ENCODE measurements at regions not wholly inside any gene's neighbourhood (a gene's known extent, or its start where the extent isn't known, plus 50 kb on each side); places are given as distances from the start of the nearest gene placed in this dataset.
A peak's percentile ranks its signal among the peaks of the same experiment; 100 is the strongest.
"Not testable (repeated sequence)": the region's sequence is repeated elsewhere in the genome, so short reads cannot be mapped to it uniquely, and the experiment has no call there.

DNA sequence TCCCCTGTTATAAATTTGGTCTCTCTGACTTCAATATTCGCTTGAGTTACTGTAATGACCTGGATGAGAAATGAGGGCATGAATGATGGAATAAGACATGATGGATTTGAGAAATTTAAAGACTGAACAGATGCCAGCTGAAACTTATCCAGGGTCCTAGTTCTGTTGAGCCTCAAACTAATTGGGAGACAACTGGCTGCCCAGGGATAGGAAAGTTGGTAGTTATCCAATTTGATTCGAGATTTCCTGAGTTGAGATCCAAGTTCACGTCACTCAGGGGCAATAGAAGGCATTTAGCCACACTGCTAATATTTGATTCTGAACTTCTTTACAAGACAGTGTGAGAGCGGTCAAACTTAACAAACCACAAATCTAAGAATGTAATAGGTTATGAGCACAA lies 159.0 kb upstream of the CXCL13 start:
- no peak for DNase-seq (ENCODE audit: low spot score)

DNA sequence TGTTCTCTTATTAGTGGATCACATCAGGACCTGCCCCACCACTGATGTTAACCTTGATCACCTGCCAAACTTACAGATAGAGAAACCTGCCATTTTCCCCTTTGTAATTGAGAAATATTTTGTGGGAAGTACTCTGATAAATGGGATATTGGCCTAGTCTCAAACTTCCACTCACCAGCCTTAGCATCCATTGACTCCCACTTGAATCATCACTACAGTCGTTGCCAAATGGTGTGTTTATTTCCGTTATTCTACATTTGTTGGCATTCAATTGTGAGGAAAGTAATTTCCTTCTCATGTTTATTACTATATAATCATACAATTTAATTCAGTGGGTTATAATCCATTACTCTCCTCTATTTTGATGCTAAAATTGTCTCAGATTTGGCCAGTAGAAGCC lies 156.4 kb upstream of the CXCL13 start:
- DNase-seq (ENCODE audit: low spot score), result no peak

DNA sequence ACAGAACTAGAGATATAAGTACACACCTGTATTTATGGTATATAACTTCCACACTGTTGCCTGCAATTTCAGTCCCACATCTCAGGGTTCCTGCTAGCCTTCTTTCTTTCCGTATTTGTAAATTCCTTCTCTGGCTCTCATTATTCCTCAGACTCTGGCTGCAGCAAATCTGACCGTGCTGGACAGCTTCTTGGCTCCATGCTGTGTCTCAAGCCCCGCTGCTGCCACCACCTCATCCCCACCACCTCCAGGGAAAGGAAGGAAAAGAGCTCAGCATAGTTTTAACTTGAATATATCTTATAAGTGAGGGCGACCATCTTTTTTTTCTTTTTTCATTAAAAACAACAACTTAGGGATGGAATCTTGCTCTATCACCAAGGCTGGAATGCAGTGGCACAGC lies 155.6 kb upstream of the CXCL13 start:
- DNase-seq (ENCODE audit: low spot score), result no peak

DNA sequence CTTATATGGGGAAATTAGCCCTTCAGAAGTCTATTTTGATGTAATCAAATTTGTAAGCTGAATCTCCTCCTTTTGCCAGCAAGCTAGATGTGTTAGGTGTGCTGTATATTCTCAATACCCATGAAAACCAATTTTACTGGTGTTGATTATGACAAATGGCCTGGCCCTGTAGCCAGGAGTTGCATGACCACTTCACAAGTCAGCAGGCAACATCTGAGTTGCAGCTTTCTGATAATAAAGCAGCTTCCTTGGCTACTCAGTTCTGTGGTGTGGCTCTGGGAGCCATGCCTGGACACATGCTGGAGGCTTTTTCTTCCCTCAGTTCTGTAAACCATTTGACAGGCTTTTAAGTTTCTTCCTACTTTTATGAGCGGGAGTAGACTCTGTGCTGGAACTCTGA lies 154.1 kb upstream of the CXCL13 start:
- no peak for DNase-seq (ENCODE audit: low spot score)

DNA sequence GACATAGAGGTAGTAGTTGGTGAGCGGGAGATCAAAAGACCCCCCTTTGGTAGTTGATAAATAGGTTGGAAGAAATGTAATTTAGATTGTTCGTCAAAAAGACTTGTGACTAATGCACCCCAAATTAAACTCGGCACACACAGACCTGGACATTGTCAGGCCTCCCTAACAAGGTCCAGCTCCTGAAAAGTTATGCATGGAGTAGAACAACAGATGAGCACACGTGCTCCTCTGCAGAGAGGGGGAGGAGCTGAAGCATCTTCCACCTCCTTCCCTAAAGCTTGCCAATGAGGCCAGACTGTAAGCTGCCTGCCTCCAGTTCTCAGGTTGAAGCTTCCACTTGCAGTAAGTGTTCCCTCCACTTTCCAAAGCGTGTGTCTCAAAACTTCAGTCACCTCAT lies 153.5 kb upstream of the CXCL13 start:
- DNase-seq (ENCODE audit: low spot score), result not testable (repeated sequence)

DNA sequence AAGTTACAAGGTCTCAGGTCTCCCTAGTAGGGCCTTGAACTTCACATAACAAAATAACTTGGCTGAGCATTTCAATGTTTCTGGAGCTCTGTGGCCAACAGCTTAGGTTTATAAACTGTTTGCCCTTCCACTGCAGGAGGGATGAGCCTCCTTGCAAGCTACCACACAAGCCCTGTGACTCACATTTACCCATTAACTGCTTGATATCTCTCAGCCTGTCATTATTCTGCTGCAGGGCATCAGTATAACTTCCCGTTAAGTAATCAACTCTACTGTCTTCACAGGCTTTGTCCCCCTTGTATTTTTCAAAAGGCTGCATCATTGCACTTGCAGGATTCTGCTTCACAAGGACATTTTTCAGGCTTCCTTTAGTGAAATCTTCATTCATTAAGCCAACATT lies 151.7 kb upstream of the CXCL13 start:
- no peak for DNase-seq (ENCODE audit: low spot score)

DNA sequence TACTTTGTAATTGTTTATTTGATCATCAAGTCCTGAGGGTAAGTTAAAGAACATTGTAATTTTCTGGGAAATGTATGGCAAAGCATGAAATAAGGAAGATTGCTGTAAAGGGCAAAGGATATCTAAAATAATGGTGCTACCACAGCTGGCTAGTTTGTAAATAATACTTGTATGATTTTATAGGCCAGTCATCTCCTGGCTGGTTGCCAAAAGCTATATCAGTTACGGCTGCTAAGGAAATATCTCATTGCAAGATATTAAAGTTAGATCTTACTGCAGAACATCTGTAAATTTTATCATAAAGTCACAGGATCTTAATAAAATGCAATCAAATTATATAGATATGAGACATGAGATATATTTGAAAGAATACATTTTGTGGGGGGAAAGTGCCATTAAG lies 150.8 kb upstream of the CXCL13 start:
- DNase-seq (ENCODE audit: low spot score), result no peak

DNA sequence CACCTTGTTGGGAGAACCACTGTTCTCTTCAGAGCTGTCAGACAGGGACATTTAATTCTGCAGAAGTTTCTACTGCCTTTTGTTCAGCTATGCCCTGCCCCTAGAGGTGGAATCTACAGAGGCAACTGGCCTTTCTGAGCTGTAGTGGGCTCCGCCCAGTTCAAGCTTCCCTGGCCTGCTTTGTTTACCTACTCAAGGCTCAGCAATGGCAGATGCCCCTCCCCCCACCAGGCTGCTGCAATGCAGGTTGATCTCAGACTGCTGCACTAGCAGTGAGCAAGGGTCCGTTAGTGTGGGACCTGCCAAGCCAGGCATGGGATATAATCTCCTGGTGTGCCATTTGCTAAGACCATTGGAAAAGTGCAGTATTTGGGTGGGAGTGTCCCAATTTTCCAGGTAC lies 141.5 kb upstream of the CXCL13 start:
- not testable (repeated sequence) for DNase-seq (ENCODE audit: low spot score)

DNA sequence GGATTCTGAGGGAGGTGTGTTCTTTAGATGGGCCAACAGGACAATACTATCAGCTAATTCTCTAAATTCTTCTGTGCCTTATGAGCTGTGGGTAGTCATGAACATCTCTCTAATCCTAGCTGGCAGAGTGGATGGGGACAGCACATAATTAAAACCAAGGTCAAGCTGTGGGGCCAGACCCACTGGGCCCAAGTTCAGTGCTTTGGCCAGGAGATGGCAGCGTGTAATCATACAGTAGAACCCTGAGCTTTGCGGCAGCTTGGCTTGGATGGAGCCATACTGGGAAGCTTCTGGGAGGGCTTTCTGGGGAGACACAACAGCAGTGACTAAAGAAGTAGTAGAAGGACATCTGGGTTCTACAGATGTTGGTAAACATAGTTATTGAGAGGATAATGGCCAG lies 140.3 kb upstream of the CXCL13 start:
- peak; percentile 35 for DNase-seq (ENCODE audit: low spot score)

DNA sequence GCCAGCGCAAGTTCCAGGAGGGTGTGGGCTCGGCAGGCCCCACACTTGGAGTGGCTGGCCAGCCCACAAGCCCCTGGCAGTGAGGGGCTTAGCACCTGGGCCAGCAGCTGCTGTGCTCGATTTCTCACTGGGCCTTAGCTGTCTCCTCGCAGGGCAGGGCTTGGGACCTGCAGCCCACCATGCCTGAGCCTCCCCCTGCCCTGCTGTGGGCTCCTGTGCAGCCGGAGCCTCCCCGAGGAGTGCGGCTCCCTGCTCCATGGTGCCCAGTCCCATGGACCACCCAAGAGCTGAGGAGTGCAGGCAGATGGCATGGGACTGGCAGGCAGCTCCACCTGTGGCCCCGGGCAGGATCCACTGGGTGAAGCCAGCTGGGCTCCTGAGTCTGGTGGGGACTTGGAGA lies 139.2 kb upstream of the CXCL13 start:
- no peak for DNase-seq (ENCODE audit: low spot score)

DNA sequence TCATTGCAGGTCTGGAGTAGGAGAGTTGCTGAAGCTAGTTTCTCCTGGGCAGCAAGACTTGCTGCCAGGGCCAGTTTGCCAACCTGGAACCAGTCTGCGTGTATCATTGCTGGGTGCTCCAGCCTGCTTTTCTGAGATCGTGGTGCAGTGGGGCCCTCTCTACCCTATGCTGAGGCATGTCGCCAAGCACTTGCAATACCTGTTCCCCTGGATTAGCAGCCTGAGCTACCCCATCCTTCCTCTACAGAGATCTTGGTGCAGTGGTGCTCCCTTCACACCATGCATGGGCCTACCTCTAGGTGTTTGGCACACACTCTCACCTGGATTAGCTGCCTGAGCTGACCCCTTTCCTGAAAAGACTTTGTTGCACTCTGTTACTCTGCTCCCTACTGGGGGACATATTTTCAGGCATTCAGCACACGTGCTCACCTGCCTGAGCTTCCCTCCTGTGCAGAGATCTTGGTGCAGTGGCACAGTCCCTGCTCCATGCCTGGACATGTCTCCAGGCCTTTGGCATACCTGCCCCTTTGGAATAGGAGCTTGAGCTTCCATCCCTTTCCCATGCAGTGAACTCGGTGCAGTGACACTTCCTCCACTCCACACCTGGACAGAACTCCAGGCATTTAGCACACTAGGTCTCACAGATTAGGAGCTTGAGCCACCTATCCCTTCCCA lies 133.7 kb upstream of the CXCL13 start:
- DNase-seq (ENCODE audit: low spot score), result no peak

DNA sequence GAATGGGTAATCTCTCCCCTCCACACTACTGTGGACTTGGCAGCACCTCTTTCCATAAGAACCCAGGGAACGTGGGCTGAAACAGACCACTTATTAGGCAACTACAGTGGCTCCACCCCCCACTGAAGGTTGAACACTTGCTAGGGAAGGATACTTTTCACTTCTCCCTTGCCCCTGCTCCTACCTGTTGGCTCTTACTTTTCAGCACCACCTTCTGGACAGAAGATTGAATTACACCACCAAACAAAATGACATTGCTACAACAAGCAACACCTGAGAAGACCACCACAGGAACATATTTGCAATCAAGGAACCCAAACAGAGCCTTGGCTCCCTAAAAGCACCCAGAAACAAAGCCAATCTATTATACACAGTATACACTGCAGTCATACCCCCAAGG lies 132.1 kb upstream of the CXCL13 start:
- DNase-seq (ENCODE audit: low spot score), result peak; percentile 48

DNA sequence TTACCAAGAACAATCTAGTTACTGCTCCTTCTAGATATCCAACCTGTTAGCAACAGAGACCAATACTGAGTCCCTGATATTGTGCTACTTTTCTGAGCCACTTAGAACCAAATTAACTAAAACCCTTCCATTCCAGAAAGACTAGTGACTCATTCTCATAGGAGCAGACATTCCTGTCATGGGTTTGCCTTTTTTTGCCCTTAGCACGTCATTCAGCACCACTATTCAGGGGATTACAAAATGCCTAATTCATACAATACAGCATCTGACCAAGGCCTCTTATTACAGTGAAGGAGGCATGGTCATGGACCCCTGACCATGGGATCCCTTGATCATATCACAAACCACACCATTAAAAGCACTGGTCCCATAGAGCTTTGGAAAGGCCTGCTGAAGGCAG lies 123.8 kb upstream of the CXCL13 start:
- peak; percentile 81 for DNase-seq (ENCODE audit: low spot score)

DNA sequence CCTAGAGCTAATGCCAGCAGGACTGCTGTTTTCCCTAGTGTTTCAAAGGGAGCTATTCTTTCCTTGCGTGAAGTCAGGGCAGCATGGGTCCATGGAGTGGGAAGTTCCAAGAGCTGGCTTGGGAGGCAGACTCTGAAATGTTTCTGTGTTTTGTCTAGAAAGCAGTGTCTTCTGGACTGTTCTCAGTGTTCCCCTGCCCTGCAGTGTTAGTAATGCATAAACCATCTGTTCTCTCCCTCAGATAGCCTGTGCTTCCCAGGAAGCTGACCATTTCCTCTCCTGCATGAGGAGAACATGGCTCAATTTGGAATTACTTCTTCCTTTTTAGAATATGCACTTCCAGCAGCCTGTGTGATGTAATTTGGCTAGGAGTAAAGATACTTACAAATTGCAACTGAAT lies 116.7 kb upstream of the CXCL13 start:
- no peak for DNase-seq (ENCODE audit: low spot score)

DNA sequence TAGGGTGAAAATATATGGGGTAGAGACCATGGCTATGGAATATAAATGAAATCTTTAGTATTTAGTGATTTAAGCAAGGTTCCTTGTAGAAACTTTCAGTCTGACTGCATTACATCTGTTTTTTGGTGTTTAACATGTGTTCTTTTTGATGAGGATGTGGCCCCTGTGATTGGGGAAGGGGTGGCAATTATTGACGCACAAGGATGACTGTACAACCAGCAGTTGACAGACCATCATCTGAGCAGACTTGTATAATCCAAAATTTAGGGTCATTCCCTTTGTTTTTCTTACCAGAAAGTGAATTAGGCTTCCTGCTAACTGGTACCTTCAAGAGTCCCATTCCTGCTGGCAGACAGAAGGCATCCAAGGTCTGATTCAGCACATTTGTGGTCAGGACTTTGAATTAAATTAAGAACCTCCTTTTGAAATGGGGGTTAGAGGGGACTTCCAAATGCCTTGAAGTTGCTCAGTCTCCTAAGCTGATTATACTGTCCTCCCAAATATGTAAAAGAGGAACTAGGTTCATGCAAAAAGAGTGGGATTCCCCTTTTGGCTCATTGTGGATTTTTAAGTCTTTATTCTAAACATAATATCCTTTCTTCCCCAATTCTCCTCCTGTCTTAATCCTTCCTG lies 112.4 kb upstream of the CXCL13 start:
- DNase-seq (ENCODE audit: low spot score), result no peak

DNA sequence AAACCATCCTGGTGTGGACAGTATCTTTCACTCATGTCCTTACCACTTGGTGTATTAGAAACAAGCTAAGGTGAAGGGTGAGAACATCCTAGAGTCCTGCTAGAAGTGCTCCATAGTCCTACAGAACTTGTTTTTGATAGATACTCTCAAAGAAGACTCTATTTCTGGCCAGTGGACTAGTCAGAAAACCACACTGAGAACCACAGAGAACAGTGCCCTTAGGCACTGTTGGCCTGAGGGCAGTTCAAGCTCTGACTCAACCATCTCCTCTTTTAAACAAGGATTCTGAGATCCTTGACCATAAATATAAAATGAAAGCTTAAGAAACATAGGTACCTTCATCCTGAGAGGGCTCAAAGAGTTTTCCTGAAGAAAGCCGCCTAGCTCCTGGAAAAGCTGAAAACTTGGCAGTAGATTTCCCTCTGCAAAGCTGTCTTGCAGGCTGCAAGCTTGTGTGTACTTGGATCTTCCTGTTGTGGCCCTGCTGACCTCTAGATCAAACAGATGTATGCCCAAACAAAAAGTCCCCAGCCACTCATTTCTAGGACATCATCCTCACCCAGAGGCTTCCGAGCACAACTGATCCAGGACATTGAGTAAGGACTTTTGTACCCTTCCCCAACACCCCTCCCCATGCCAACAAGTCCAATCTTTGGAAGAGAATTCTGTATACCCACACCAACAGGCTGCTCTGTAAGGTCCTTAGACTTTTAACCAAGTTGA lies 111.6 kb upstream of the CXCL13 start:
- DNase-seq (ENCODE audit: low spot score), result no peak

DNA sequence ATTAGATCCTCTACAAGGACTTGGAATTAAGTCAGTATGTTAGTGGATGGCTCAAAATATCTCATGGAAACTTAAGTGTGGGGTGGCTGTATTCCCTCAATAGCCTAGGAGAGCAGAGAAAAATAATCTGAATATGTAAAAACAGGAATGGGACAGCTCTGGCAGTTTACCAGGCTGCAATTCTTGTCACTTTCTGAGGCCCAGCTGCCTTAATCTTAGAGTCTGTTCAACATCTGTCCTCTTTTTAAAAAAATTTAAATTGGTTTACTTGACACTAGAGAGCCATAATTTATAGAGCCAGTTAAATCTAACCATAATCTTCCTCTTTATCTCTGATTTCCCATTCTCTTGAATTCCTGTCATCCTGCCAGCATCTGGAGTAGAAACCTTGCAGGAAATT lies 109.2 kb upstream of the CXCL13 start:
- DNase-seq (ENCODE audit: low spot score), result no peak

DNA sequence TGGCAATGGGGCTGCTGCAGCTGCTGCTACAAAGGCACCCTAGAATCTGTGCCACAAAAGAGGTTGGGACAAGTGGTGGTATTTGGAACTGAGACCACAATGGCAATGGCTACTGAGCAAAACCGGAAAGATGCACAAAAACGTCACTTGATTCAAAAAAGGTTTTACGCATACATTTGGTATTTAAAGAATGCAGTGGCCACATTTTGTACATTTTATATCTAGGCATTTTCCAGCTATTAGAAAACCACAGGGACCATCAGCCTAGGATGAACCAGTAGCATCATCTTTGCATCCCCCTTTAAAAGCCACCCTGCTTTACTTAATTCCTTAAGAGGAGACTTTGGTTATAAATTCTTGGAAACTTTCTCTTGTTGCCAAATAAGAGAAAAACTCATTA lies 104.8 kb upstream of the CXCL13 start:
- no peak for DNase-seq (ENCODE audit: low spot score)

DNA sequence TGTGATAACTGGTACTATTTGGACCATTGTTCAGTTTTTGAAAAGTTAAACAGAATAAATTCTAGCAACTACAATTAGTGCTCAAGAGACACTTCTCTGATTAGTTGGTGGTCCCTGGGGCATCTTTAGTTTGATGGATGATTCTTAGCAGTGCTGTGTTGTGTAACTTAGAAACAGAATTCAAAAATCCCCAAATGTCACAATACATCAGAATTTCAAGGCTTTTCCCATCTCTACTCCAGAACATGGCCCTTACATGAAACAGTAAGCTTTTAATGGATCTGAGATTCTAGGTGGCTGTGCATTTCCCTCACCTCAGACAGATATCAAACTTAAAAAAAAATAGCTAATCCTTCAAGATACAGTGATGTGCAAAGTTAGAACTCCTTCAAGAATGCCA lies 104.4 kb upstream of the CXCL13 start:
- no peak for DNase-seq (ENCODE audit: low spot score)

DNA sequence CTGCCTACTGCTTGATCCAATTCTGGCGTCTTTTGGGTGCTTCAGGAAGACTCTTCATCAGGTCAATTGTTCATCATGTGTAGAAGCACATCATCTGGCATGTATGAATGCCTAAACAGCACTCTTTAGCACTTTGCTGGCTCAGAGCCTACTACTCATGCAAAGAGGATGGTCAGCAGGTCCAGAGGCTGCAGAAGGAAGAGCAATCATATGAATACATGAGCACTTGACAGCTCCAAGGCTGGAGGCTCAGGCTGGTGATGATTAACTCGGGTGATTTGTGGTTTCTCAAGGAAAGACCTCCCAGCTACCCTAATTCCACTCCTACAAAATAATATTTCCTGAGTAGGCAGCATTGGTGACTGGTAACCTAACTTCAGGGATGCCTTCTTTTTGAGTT lies 103.8 kb upstream of the CXCL13 start:
- no peak for DNase-seq (ENCODE audit: low spot score)

DNA sequence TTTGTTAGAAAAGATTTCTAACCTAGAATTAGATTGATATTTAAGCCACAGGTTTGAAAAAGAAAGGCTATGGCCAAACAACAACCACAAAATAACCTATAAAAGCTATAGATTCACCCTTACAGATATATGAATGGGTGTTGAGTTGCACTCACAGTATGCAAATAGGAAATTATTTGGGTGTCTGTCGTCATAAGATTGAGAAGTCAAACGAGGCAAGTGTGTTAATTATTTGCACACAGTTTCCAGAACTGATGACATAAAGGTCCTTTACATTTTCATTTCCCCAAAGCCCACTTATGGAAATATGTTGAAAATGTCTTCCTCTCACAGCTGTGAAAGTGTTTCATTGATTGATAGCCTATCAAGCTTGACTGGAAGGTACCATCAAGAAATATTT lies 101.2 kb upstream of the CXCL13 start:
- no peak for DNase-seq (ENCODE audit: low spot score)

DNA sequence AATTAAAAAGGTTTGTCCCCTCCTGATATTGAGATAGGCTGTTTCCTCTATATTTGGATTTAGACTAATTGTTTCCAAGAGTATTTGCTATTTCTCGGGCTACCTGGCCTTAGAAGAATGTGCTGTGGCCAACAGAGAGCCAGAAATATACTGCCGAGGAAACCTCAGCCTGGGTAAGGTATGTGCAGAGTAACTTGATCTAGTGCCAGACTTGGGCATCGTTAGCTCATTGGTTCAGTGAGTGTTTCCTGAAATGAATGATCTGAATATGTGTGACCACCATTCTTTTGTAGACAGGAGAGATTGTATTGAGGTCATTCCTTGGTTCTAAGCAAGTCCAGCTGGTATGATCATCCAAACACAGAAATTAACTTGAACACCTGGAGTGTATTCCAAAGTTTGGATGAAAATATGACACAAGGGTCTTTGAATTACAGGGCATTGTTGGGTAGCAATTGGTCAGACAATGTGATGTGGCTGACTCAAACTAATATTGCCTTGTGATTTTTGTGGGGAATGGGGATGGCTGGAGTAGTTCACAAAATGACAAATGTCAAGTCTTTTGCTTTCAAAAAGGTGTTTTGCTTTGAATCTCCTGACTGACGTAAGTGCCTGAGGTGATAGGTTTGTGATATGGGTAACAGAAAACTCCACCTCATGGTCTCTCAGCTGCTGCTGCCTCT lies 100.2 kb upstream of the CXCL13 start:
- DNase-seq (ENCODE audit: low spot score), result no peak

DNA sequence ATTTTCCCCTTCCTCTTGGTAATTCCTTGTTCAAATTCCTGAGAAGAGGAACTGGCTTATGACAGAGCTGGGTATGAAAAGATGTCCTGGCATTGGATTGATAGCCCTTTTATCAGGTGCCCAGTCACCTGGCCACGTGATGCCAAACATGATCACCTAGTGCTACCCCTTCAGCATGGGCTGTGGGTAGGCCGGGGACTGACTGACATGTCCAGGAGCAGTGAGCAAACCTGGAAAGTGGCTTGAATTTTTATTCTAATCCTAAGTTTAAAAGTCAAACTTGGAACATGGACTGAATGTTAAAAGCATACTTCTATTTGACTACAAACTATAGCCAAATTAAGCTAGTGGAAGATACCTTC lies 99.7 kb upstream of the CXCL13 start:
- DNase-seq (ENCODE audit: low spot score), result no peak

All from COLO829 (cell line).